PC-9 (cell line): ENCODE measurements at regions not wholly inside any gene's neighbourhood (a gene's known extent, or its start where the extent isn't known, plus 50 kb on each side); places are given as distances from the start of the nearest gene placed in this dataset.

Experiments
- BruUV-seq: library from RNA; stranded (reverse); fragments of 400-500 nt; replicated peaks from 2 replicates; lab custom pipeline; 2021; lab: Mats Ljungman, UMichigan
- CTCF ChIA-PET: fragments of 300-600 bp; sonication (Branson Sonifier 250); formaldehyde crosslinking; loops from one replicate; lab custom pipeline; 2022; ENCODE audit warnings: antibody characterized with exemption; lab: Charles Lee
- POLR2A ChIA-PET: fragments of 300-600 bp; sonication (Branson Sonifier 250); formaldehyde crosslinking; loops from one replicate; lab custom pipeline; 2022; ENCODE audit warnings: antibody characterized with exemption; ENCODE audit not compliant: unreplicated experiment; lab: Charles Lee
- DNase-seq, 2 experiments: peaks; one replicate each; pipeline versions ENCODE4 v3.0.0 to v3.0.0-alpha.2; 2015 to 2022; ENCODE audit warnings: mixed read lengths in 1 of 2
- H2AFZ ChIP-seq: fragments of 200-600 bp; sonication (generic); 2 replicates; pipeline ENCODE4 v1.8.1; 2017; ENCODE audit warnings: antibody characterized with exemption
- H3F3A ChIP-seq: fragments of 200-600 bp; sonication (generic); 2 replicates; pipeline ENCODE4 v1.8.1; 2017; ENCODE audit warnings: antibody characterized with exemption, mild to moderate bottlenecking, low read depth; ENCODE audit not compliant: insufficient read depth
- H3K27ac ChIP-seq: fragments of 200-600 bp; sonication (generic); 2 replicates; pipeline ENCODE4 v1.6.1; 2016; ENCODE audit warnings: mixed run types
- H3K27me3 ChIP-seq: fragments of 200-600 bp; sonication (generic); 2 replicates; pipeline ENCODE4 v1.6.1; 2016; ENCODE audit warnings: low read depth, mixed run types; ENCODE audit not compliant: insufficient read depth
- H3K36me3 ChIP-seq: fragments of 200-600 bp; sonication (generic); 2 replicates; pipeline ENCODE4 v1.6.1; 2016; ENCODE audit warnings: low read depth, mixed run types
- H3K4me1 ChIP-seq: fragments of 200-600 bp; sonication (generic); replicated peaks from 2 replicates; pipeline ENCODE4 v1.6.1; 2016; ENCODE audit warnings: mixed run types; ENCODE audit not compliant: insufficient read depth
- H3K4me2 ChIP-seq: fragments of 200-600 bp; sonication (generic); 2 replicates; pipeline ENCODE4 v1.6.1; 2017; ENCODE audit warnings: mixed run types
- H3K4me3 ChIP-seq: fragments of 200-600 bp; sonication (generic); 2 replicates; pipeline ENCODE4 v1.6.1; 2016; ENCODE audit warnings: mixed run types
- H3K79me2 ChIP-seq: fragments of 200-600 bp; sonication (generic); 2 replicates; pipeline ENCODE4 v1.6.1; 2017; ENCODE audit warnings: low read depth, mixed run types
- H3K9me2 ChIP-seq: fragments of 200-600 bp; sonication (generic); 2 replicates; pipeline ENCODE4 v1.8.1; 2017; ENCODE audit warnings: mild to moderate bottlenecking; ENCODE audit not compliant: insufficient read depth
- H3K9me3 ChIP-seq: fragments of 200-600 bp; sonication (generic); 2 replicates; pipeline ENCODE4 v1.8.1; 2016; ENCODE audit warnings: low read depth; ENCODE audit not compliant: insufficient read depth
- H4K20me1 ChIP-seq: fragments of 200-600 bp; sonication (generic); 2 replicates; pipeline ENCODE4 v1.8.1; 2017; ENCODE audit not compliant: insufficient read depth
- EZH2 ChIP-seq: fragments of 200-600 bp; sonication (generic); IDR thresholded peaks from 2 replicates; pipeline ENCODE4 v1.8.0; 2017; ENCODE audit warnings: antibody characterized with exemption, low read depth
- intact Hi-C: fragments of 100-400 bp; cut with micrococcal nuclease; formaldehyde crosslinking; loops from one replicate; pipeline ENCODE4 v1.10.0; 2022; ENCODE audit not compliant: unreplicated experiment
- TF ChIP-seq, protein P1 (sequence below): fragments of 200-600 bp; sonication (generic); conservative IDR thresholded peaks from 2 replicates; pipeline ENCODE4 v1.6.1; 2017; ENCODE audit warnings: mixed run types, antibody characterized with exemption, mild to moderate bottlenecking, moderate library complexity

GRCh38 chr2:234266952-234267351 is 216.4 kb downstream of the SPP2 start:
- no peak for DNase-seq
- Histone ChIP-seq H3K27ac (no peak overlapping the region), H3K4me3 (no peak overlapping the region), H3K4me1 (peaks cover 28% of the 10 kb centered on the region), H3K9me2 (no peaks in the 10 kb centered on the region), H3K9me3 (peaks cover 7% of the 10 kb centered on the region; the same call in 1 of the 2 replicates), H3K4me2 (no peak overlapping the region), H3K36me3 (no peaks in the 10 kb centered on the region), H3K27me3 (no peaks in the 10 kb centered on the region), H4K20me1 (no peaks in the 10 kb centered on the region), H2AFZ (no peak overlapping the region), H3K79me2 (no peaks in the 10 kb centered on the region), H3F3A (peaks cover 22% of the 10 kb centered on the region)
- POLR2A ChIA-PET: interaction anchor here (0.6 kb wide), 1 partner anchor 160 kb away, joined by 7 read pairs; no protein-coding TSS in a partner anchor
- TF ChIP-seq, protein P1, sequence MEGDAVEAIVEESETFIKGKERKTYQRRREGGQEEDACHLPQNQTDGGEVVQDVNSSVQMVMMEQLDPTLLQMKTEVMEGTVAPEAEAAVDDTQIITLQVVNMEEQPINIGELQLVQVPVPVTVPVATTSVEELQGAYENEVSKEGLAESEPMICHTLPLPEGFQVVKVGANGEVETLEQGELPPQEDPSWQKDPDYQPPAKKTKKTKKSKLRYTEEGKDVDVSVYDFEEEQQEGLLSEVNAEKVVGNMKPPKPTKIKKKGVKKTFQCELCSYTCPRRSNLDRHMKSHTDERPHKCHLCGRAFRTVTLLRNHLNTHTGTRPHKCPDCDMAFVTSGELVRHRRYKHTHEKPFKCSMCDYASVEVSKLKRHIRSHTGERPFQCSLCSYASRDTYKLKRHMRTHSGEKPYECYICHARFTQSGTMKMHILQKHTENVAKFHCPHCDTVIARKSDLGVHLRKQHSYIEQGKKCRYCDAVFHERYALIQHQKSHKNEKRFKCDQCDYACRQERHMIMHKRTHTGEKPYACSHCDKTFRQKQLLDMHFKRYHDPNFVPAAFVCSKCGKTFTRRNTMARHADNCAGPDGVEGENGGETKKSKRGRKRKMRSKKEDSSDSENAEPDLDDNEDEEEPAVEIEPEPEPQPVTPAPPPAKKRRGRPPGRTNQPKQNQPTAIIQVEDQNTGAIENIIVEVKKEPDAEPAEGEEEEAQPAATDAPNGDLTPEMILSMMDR: no peak
- TF ChIP-seq EZH2: no peak
- intact Hi-C loops: no loop called here
- CTCF ChIA-PET: no interaction called here
- BruUV-seq: no TSS peak

GRCh38 chr2:234265206-234265605 is 214.7 kb downstream of the SPP2 start:
- no peaks in the 10 kb centered on the region for H3K27me3 ChIP-seq
- no peak overlapping the region for H3K4me2 ChIP-seq
- ChIA-PET POLR2A (no interaction called here), CTCF (no interaction called here)
- peaks cover 23% of the 10 kb centered on the region for H3F3A ChIP-seq
- no peaks in the 10 kb centered on the region for H3K79me2 ChIP-seq
- H3K9me2 ChIP-seq: no peaks in the 10 kb centered on the region
- no peaks in the 10 kb centered on the region for H3K36me3 ChIP-seq
- no peaks in the 10 kb centered on the region for H4K20me1 ChIP-seq
- peaks cover 7% of the 10 kb centered on the region; the same call in 1 of the 2 replicates for H3K9me3 ChIP-seq
- no peak for DNase-seq
- H2AFZ ChIP-seq: no peak overlapping the region
- intact Hi-C loops: no loop called here
- no peak overlapping the region for H3K4me3 ChIP-seq
- BruUV-seq: no TSS peak
- no peak overlapping the region for H3K27ac ChIP-seq
- TF ChIP-seq, protein P1: no peak
- no peak for TF ChIP-seq EZH2
- H3K4me1 ChIP-seq: peaks cover 23% of the 10 kb centered on the region

DNA sequence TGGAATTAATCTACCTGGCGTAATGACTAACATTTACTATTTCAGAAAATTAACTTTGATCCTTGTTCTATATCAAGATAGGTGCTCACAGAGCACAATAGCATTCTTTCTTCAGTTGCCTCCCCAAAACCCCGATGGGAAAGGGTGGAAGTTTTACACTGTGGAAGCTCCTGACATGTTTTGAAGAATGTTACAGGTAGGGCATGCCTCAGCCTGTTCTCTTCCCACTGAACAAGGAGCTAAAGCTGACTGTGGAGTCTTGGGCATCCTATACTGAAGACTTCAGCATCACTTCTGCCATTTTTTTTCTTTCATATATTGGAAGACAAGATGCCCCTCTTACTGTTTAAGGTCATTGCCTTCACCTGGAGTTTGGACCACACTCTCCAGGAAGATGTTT is 211.2 kb downstream of the SPP2 start:
- Histone ChIP-seq H3K4me1 (peaks cover 38% of the 10 kb centered on the region), H2AFZ (no peak overlapping the region), H3K9me3 (peaks cover 7% of the 10 kb centered on the region; the same call in 1 of the 2 replicates), H3K27ac (no peak overlapping the region), H3K9me2 (no peaks in the 10 kb centered on the region), H3K27me3 (no peaks in the 10 kb centered on the region), H4K20me1 (no peaks in the 10 kb centered on the region), H3F3A (peaks cover 34% of the 10 kb centered on the region), H3K79me2 (no peaks in the 10 kb centered on the region), H3K36me3 (no peaks in the 10 kb centered on the region), H3K4me2 (no peak overlapping the region), H3K4me3 (no peak overlapping the region)
- POLR2A ChIA-PET: interaction anchor here (0.6 kb wide), 1 partner anchor 143 kb away, joined by 6 read pairs; no protein-coding TSS in a partner anchor
- intact Hi-C loops: no loop called here
- DNase-seq: no peak
- no peak for TF ChIP-seq EZH2
- TF ChIP-seq, protein P1: no peak
- CTCF ChIA-PET: no interaction called here
- no TSS peak for BruUV-seq
